Keratinocyte (primary cell): ENCODE measurements at regions not wholly inside any gene's neighbourhood (a gene's known extent, or its start where the extent isn't known, plus 50 kb on each side); places are given as distances from the start of the nearest gene placed in this dataset.

Experiments
- DNase-seq: peaks from one replicate; pipeline ENCODE4 v3.0.0-alpha.2; 2011; ENCODE audit warnings: low read depth, missing footprints, low spot score
- FAIRE-seq: peaks from 2 replicates; lab custom pipeline; 2011; peaks lifted over from hg19 to GRCh38; lab: Jason Lieb, UNC
- H2AFZ ChIP-seq: 2 replicates; pipeline ENCODE4 v1.6.0; 2012; ENCODE audit warnings: low read length, control low read depth, inconsistent platforms; ENCODE audit not compliant: control insufficient read depth
- H3K27ac ChIP-seq: 2 replicates; pipeline ENCODE4 v1.5.1; 2011; ENCODE audit warnings: low read length; ENCODE audit not compliant: control insufficient read depth, insufficient read depth
- H3K27me3 ChIP-seq: 3 replicates; pipeline ENCODE4 v1.6.0; 2011; ENCODE audit warnings: low read length; ENCODE audit not compliant: control insufficient read depth, insufficient read depth; ENCODE audit errors: extremely low read depth
- H3K36me3 ChIP-seq, 2 experiments: 2 replicates in 1 of 2; 3 replicates in 1 of 2; pipeline ENCODE4 v1.5.1; 2011; ENCODE audit warnings: low read length in 2 of 2, mild to moderate bottlenecking in 1 of 2; ENCODE audit not compliant: control insufficient read depth in 2 of 2, insufficient read depth in 2 of 2; ENCODE audit errors: extremely low read depth in 1 of 2
- H3K4me1 ChIP-seq: 3 replicates; pipeline ENCODE4 v1.5.1; 2011; ENCODE audit warnings: low read length; ENCODE audit not compliant: control insufficient read depth, insufficient read depth; ENCODE audit errors: extremely low read depth
- H3K4me2 ChIP-seq: 3 replicates; pipeline ENCODE4 v1.6.0; 2011; ENCODE audit warnings: low read depth, low read length; ENCODE audit not compliant: control insufficient read depth, insufficient read depth; ENCODE audit errors: extremely low read depth
- H3K4me3 ChIP-seq, 3 experiments: fragments of 200-600 bp in 1 of 3; sonication (generic) in 1 of 3; 2 replicates in 2 of 3; 3 replicates in 1 of 3; pipeline ENCODE4 v1.5.1; 2011 to 2016; ENCODE audit warnings: low read length in 3 of 3, mild to moderate bottlenecking in 3 of 3, control low read depth in 2 of 3, inconsistent platforms in 1 of 3, low read depth in 1 of 3, mixed read lengths in 1 of 3, mixed run types in 1 of 3, moderate library complexity in 1 of 3; ENCODE audit not compliant: control insufficient read depth in 2 of 3, insufficient read depth in 2 of 3; ENCODE audit errors: extremely low read depth in 1 of 3
- H3K79me2 ChIP-seq: 2 replicates; pipeline ENCODE4 v1.6.0; 2012; ENCODE audit warnings: low read length; ENCODE audit not compliant: control insufficient read depth, insufficient read depth
- H3K9ac ChIP-seq: 3 replicates; pipeline ENCODE4 v1.6.0; 2011; ENCODE audit warnings: low read length; ENCODE audit not compliant: control insufficient read depth, insufficient read depth; ENCODE audit errors: extremely low read depth
- H3K9me1 ChIP-seq: 3 replicates; pipeline ENCODE4 v1.6.0; 2011; ENCODE audit warnings: low read length; ENCODE audit not compliant: control insufficient read depth, insufficient read depth; ENCODE audit errors: extremely low read depth
- H3K9me3 ChIP-seq: 2 replicates; pipeline ENCODE4 v1.5.1; 2012; ENCODE audit warnings: low read depth, low read length; ENCODE audit not compliant: control insufficient read depth
- H4K20me1 ChIP-seq: 3 replicates; pipeline ENCODE4 v1.6.0; 2011; ENCODE audit warnings: low read length; ENCODE audit not compliant: control insufficient read depth, insufficient read depth; ENCODE audit errors: extremely low read depth
- CTCF ChIP-seq, 3 experiments: IDR thresholded peaks in 1 of 3; conservative IDR thresholded peaks in 1 of 3; optimal IDR thresholded peaks in 1 of 3; 2 replicates in 2 of 3; 3 replicates in 1 of 3; pipeline versions ENCODE3 to v1.5.1; 2011; ENCODE audit warnings: low read length in 3 of 3, mild to moderate bottlenecking in 3 of 3, moderate library complexity in 2 of 3, control low read depth in 1 of 3, inconsistent platforms in 1 of 3; ENCODE audit not compliant: insufficient read depth in 2 of 3; ENCODE audit errors: extremely low read depth in 1 of 3
- EZH2 ChIP-seq: IDR thresholded peaks from one replicate; pipeline ENCODE4 v1.6.1; 2012; ENCODE audit warnings: inconsistent platforms, mild to moderate bottlenecking, low read length, moderate library complexity
- dilution Hi-C: fragments of 300-500 bp; cut with MboI; formaldehyde crosslinking; loops from one replicate; pipeline ENCODE4 v1.7.0; 2020; ENCODE audit warnings: low sequenced_read_pairs; ENCODE audit not compliant: extremely low pct_ligation_motif_present

- no peak overlapping the region for H3K27ac ChIP-seq
- H3K4me2 ChIP-seq, result no peak overlapping the region
- no peak overlapping the region for H2AFZ ChIP-seq
- dilution Hi-C loops, result no loop called here
- no peak overlapping the region for H3K9ac ChIP-seq
- H3K4me1 ChIP-seq, result no peaks in the 10 kb centered on the region
- no peaks in the 10 kb centered on the region for H3K9me3 ChIP-seq
- no peaks in the 10 kb centered on the region for H3K79me2 ChIP-seq
- H4K20me1 ChIP-seq, result no peaks in the 10 kb centered on the region
- no peak for FAIRE-seq
- no peak for TF ChIP-seq EZH2
- no peak for TF ChIP-seq CTCF (optimal IDR thresholded peaks at IDR 0.05 in 1 of 3, IDR thresholded peaks at IDR 0.05 in 1 of 3, conservative IDR thresholded peaks at IDR 0.05 in 1 of 3; ENCODE audit: extremely low read depth in 1 of 3, insufficient read depth in 2 of 3, low read length in 3 of 3)
- no peak for DNase-seq
- no peaks in the 10 kb centered on the region for H3K36me3 ChIP-seq
- H3K4me3 ChIP-seq, result no peak overlapping the region
- no peaks in the 10 kb centered on the region for H3K27me3 ChIP-seq
- H3K9me1 ChIP-seq, result no peaks in the 10 kb centered on the region
Observed at GRCh38 chr10:111200505-111201186, 123.8 kb downstream of the ADRA2A start.

GRCh38 chr10:111203615-111204014 is 126.8 kb downstream of the ADRA2A start:
- no peak overlapping the region for H2AFZ ChIP-seq
- no peak overlapping the region for H3K9ac ChIP-seq
- no peaks in the 10 kb centered on the region for H3K36me3 ChIP-seq
- no peak overlapping the region for H3K4me3 ChIP-seq
- H3K79me2 ChIP-seq, result no peaks in the 10 kb centered on the region
- FAIRE-seq (no peak), DNase-seq (no peak)
- H3K4me2 ChIP-seq, result no peak overlapping the region
- no peaks in the 10 kb centered on the region for H3K9me3 ChIP-seq
- no peaks in the 10 kb centered on the region for H3K9me1 ChIP-seq
- dilution Hi-C loops, result no loop called here
- H3K4me1 ChIP-seq, result no peaks in the 10 kb centered on the region
- TF ChIP-seq EZH2 (no peak), CTCF (optimal IDR thresholded peaks at IDR 0.05 in 1 of 3, IDR thresholded peaks at IDR 0.05 in 1 of 3, conservative IDR thresholded peaks at IDR 0.05 in 1 of 3; ENCODE audit: extremely low read depth in 1 of 3, insufficient read depth in 2 of 3, low read length in 3 of 3) (no peak)
- no peaks in the 10 kb centered on the region for H3K27me3 ChIP-seq
- H3K27ac ChIP-seq, result no peak overlapping the region
- H4K20me1 ChIP-seq, result no peaks in the 10 kb centered on the region
